Lower lobe of right lung (tissue), 2 donors: ENCODE measurements at regions not wholly inside any gene's neighbourhood (a gene's known extent, or its start where the extent isn't known, plus 50 kb on each side); places are given as distances from the start of the nearest gene placed in this dataset.

ENCODE experiments used
- ATAC-seq, 2 donors: fragments of 200-7000 bp; cut with Tn5 transposase; one replicate each; pipeline ENCODE4 v1.9.1; 2020 to 2022; ENCODE audit warnings: mild to moderate bottlenecking in 2 of 2, moderate library complexity in 2 of 2
- DNase-seq: peaks from one replicate; pipeline ENCODE4 v3.0.0-alpha.2; 2020
- H3K27ac ChIP-seq: fragments of 200-600 bp; one replicate; pipeline ENCODE4 v1.8.0; 2022
- H3K27me3 ChIP-seq: fragments of 200-600 bp; one replicate; pipeline ENCODE4 v1.8.0; 2022; ENCODE audit warnings: low read depth
- H3K36me3 ChIP-seq: fragments of 200-600 bp; one replicate; pipeline ENCODE4 v1.8.0; 2022; ENCODE audit warnings: mild to moderate bottlenecking
- H3K4me1 ChIP-seq: fragments of 200-600 bp; one replicate; pipeline ENCODE4 v1.8.0; 2022
- H3K4me3 ChIP-seq: fragments of 200-600 bp; one replicate; pipeline ENCODE4 v1.8.0; 2022; ENCODE audit warnings: mild to moderate bottlenecking
- H3K9me3 ChIP-seq: fragments of 200-600 bp; one replicate; pipeline ENCODE4 v1.8.0; 2022
- CTCF ChIP-seq: fragments of 200-600 bp; IDR thresholded peaks from one replicate; pipeline ENCODE4 v1.8.0; 2022; ENCODE audit warnings: antibody characterized with exemption, mild to moderate bottlenecking
- intact Hi-C: fragments of 100-400 bp; cut with DNase I; formaldehyde crosslinking; loops from one replicate; pipeline ENCODE4 v1.11.0; 2022
- donor health status: DM: no; HTN: yes; CAD: no; lungs with severe emphysema.

GRCh38 chr1:5479876-5480646 lies 512.2 kb downstream of the NPHP4 start:
- no peaks in the 10 kb centered on the region for H3K9me3 ChIP-seq
- peaks cover 35% of the 10 kb centered on the region for H3K27me3 ChIP-seq
- no peaks in the 10 kb centered on the region for H3K4me1 ChIP-seq
- H3K4me3 ChIP-seq: no peak overlapping the region
- H3K36me3 ChIP-seq: no peaks in the 10 kb centered on the region
- no peak for TF ChIP-seq CTCF
- DNase-seq (no peak), ATAC-seq (no peak)
- H3K27ac ChIP-seq: no peak overlapping the region
- intact Hi-C loops: no loop called here

- Histone ChIP-seq H3K9me3 (no peaks in the 10 kb centered on the region), H3K4me1 (no peaks in the 10 kb centered on the region), H3K4me3 (no peak overlapping the region), H3K27ac (no peak overlapping the region), H3K36me3 (no peaks in the 10 kb centered on the region), H3K27me3 (peaks cover 35% of the 10 kb centered on the region)
- DNase-seq: no peak
- TF ChIP-seq CTCF: no peak
- intact Hi-C loops: no loop called here
- ATAC-seq: no peak
Observed at GRCh38 chr1:5478961-5479360, 513.3 kb downstream of the NPHP4 start.

GRCh38 chr1:5478156-5478695 lies 514.0 kb downstream of the NPHP4 start:
- intact Hi-C loops: no loop called here
- no peak for ATAC-seq
- Histone ChIP-seq H3K27me3 (peaks cover 35% of the 10 kb centered on the region), H3K27ac (no peak overlapping the region), H3K4me3 (no peak overlapping the region), H3K4me1 (no peaks in the 10 kb centered on the region), H3K9me3 (no peaks in the 10 kb centered on the region), H3K36me3 (no peaks in the 10 kb centered on the region)
- DNase-seq: no peak
- no peak for TF ChIP-seq CTCF

GRCh38 chr1:5477716-5478115 lies 514.5 kb downstream of the NPHP4 start:
- peaks cover 35% of the 10 kb centered on the region for H3K27me3 ChIP-seq

GRCh38 chr1:5475572-5475971 lies 516.7 kb downstream of the NPHP4 start:
- no peaks in the 10 kb centered on the region for H3K4me1 ChIP-seq
- no peak for TF ChIP-seq CTCF
- no peak overlapping the region for H3K4me3 ChIP-seq
- no peaks in the 10 kb centered on the region for H3K9me3 ChIP-seq
- DNase-seq (no peak), ATAC-seq (no peak)
- intact Hi-C loops: no loop called here
- peaks cover 35% of the 10 kb centered on the region for H3K27me3 ChIP-seq
- no peaks in the 10 kb centered on the region for H3K36me3 ChIP-seq
- H3K27ac ChIP-seq: no peak overlapping the region

More at GRCh38 chr1:5477716-5478115, 514.5 kb downstream of the NPHP4 start:
- Histone ChIP-seq H3K27ac (no peak overlapping the region), H3K36me3 (no peaks in the 10 kb centered on the region), H3K9me3 (no peaks in the 10 kb centered on the region), H3K4me1 (no peaks in the 10 kb centered on the region), H3K4me3 (no peak overlapping the region)
- ATAC-seq (no peak), DNase-seq (no peak)
- intact Hi-C loops: no loop called here
- TF ChIP-seq CTCF: no peak
